ENCODE measurements at regions not wholly inside any gene's neighbourhood (a gene's known extent, or its start where the extent isn't known, plus 50 kb on each side); places are given as distances from the start of the nearest gene placed in this dataset.
A peak's percentile ranks its signal among the peaks of the same experiment; 100 is the strongest.

GRCh38 chr22:27662359-27663301, 138.9 kb downstream of the MN1 start:
- no CpG with 5 or more reads among the region's 13 CpGs for WGBS, 2 donors (ENCODE audit: extremely low coverage in 2 of 2, insufficient read length in 2 of 2, insufficient replicate concordance in 1 of 2)

GRCh38 chr22:27663812-27664211, 137.7 kb downstream of the MN1 start:
- Histone ChIP-seq H2BK5ac (ENCODE audit: low read length) (no peak overlapping the region), H2BK120ac (ENCODE audit: low read depth, low read length) (no peak overlapping the region), H4K91ac (ENCODE audit: low read depth, low read length, poor library complexity) (no peak overlapping the region), H2BK15ac (ENCODE audit: low read length) (no peak overlapping the region), H3K27ac (replicated peaks; ENCODE audit: low read length) (no peak overlapping the region), H4K8ac (ENCODE audit: low read depth, low read length) (no peak overlapping the region), H3K4ac (ENCODE audit: low read length) (no peak overlapping the region), H3K4me3 (ENCODE audit: low read length in 2 of 2) (no peak overlapping the region), H2AFZ (ENCODE audit: low read length) (no peak overlapping the region), H3K23ac (ENCODE audit: low read depth, low read length, poor library complexity) (no peak overlapping the region), H3K9ac (ENCODE audit: low read depth, low read length, poor library complexity) (no peak overlapping the region), H3K36me3 (replicated peaks in 1 of 2; ENCODE audit: control insufficient read depth in 2 of 2, insufficient read depth in 2 of 2, low read length in 2 of 2) (no peaks in the 10 kb centered on the region), H3K9me3 (replicated peaks in 1 of 2; ENCODE audit: control insufficient read depth in 2 of 2, insufficient read depth in 1 of 2, low read depth in 1 of 2, low read length in 2 of 2) (peaks cover 4 to 5% of the 10 kb centered on the region in 2 donors), H3K4me1 (ENCODE audit: control insufficient read depth in 2 of 2, insufficient read depth in 1 of 2, low read depth in 1 of 2, low read length in 2 of 2) (peaks cover 10 to 11% of the 10 kb centered on the region in 2 donors), H3K18ac (ENCODE audit: low read length) (peak overlapping the region; percentile 20), H3K14ac (ENCODE audit: low read length) (no peak overlapping the region), H2AK5ac (ENCODE audit: low read depth, low read length) (no peak overlapping the region), H3K4me2 (ENCODE audit: insufficient read depth, low read length, poor library complexity, severe bottlenecking) (no peak overlapping the region), H3K79me1 (ENCODE audit: low read depth, low read length) (no peaks in the 10 kb centered on the region), H3K27me3 (ENCODE audit: control insufficient read depth in 3 of 3, insufficient read depth in 3 of 3, low read depth in 1 of 3, low read length in 3 of 3) (no peaks in the 10 kb centered on the region), H2BK12ac (ENCODE audit: low read length) (no peak overlapping the region)
- WGBS, 2 donors (ENCODE audit: extremely low coverage in 2 of 2, insufficient read length in 2 of 2, insufficient replicate concordance in 1 of 2): no CpG with 5 or more reads among the region's 5 CpGs
- no peak for DNase-seq (ENCODE audit: low spot score)

More at GRCh38 chr22:27662359-27663301, 138.9 kb downstream of the MN1 start:
- H3K4ac ChIP-seq (ENCODE audit: low read length): no peak overlapping the region
- peak overlapping the region; percentile 8 for H2AK5ac ChIP-seq (ENCODE audit: low read depth, low read length)
- no peak overlapping the region for H2AFZ ChIP-seq (ENCODE audit: low read length)
- H4K91ac ChIP-seq (ENCODE audit: low read depth, low read length, poor library complexity): peak overlapping the region; percentile 86
- H3K23ac ChIP-seq (ENCODE audit: low read depth, low read length, poor library complexity): no peak overlapping the region
- H2BK5ac ChIP-seq (ENCODE audit: low read length): peak overlapping the region; percentile 54
- peak overlapping the region; percentile 69 for H2BK12ac ChIP-seq (ENCODE audit: low read length)
- no peak overlapping the region for H3K4me2 ChIP-seq (ENCODE audit: insufficient read depth, low read length, poor library complexity, severe bottlenecking)
- peaks cover 10 to 11% of the 10 kb centered on the region in 2 donors for H3K4me1 ChIP-seq (ENCODE audit: control insufficient read depth in 2 of 2, insufficient read depth in 1 of 2, low read depth in 1 of 2, low read length in 2 of 2)
- H2BK120ac ChIP-seq (ENCODE audit: low read depth, low read length): peak overlapping the region; percentile 82
- no peak overlapping the region for H3K27ac ChIP-seq (replicated peaks; ENCODE audit: low read length)
- no peak overlapping the region for H3K4me3 ChIP-seq (ENCODE audit: low read length in 2 of 2)
- H3K9me3 ChIP-seq (replicated peaks in 1 of 2; ENCODE audit: control insufficient read depth in 2 of 2, insufficient read depth in 1 of 2, low read depth in 1 of 2, low read length in 2 of 2): peaks cover 4 to 5% of the 10 kb centered on the region in 2 donors
- H2BK15ac ChIP-seq (ENCODE audit: low read length): peak overlapping the region; percentile 17
- peak overlapping the region; percentile 90 for H3K18ac ChIP-seq (ENCODE audit: low read length)
- DNase-seq (ENCODE audit: low spot score): no peak
- no peaks in the 10 kb centered on the region for H3K27me3 ChIP-seq (ENCODE audit: control insufficient read depth in 3 of 3, insufficient read depth in 3 of 3, low read depth in 1 of 3, low read length in 3 of 3)
- no peaks in the 10 kb centered on the region for H3K79me1 ChIP-seq (ENCODE audit: low read depth, low read length)
- no peak overlapping the region for H3K14ac ChIP-seq (ENCODE audit: low read length)
- H4K8ac ChIP-seq (ENCODE audit: low read depth, low read length): no peak overlapping the region
- peak overlapping the region; percentile 18 for H3K9ac ChIP-seq (ENCODE audit: low read depth, low read length, poor library complexity)
- H3K36me3 ChIP-seq (replicated peaks in 1 of 2; ENCODE audit: control insufficient read depth in 2 of 2, insufficient read depth in 2 of 2, low read length in 2 of 2): no peaks in the 10 kb centered on the region

DNA sequence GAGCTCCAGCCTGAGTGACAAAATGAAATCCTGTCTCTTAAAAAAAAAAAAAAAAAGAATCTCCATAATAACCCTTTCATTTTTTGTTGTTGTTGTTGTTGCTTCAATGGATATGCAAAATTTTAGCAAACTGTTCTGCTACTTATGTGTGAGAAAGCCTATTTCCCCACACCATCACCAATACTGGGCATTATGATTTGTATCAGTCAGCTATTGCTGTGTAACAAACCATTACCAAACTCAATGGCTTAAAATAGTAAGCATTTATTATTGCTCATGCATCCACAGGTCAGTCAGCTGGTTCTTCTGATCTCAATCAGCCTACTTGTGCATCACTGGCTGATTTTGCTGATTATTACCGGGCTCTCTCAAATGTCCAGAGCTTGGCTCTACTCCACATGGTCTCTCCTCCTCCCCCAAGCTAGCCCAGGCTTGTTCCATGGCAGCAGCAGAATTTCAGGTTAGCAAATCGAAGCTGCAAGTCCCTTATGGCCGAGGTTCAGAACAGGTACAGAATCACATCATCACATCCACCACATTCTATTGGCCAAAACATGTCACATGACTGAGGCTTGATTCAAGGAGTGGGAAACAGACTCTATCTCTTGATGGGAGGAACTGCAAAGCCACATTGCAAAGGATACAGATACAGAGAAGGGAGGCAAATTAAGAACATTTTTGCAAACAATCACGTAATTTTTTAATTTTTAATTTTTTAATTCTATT, 135.1 kb downstream of the MN1 start:
- H2AFZ ChIP-seq (ENCODE audit: low read length): no peak overlapping the region
- H2BK12ac ChIP-seq (ENCODE audit: low read length): no peak overlapping the region
- no peak overlapping the region for H2AK5ac ChIP-seq (ENCODE audit: low read depth, low read length)
- no peaks in the 10 kb centered on the region for H3K27me3 ChIP-seq (ENCODE audit: control insufficient read depth in 3 of 3, insufficient read depth in 3 of 3, low read depth in 1 of 3, low read length in 3 of 3)
- no peak overlapping the region for H3K14ac ChIP-seq (ENCODE audit: low read length)
- no peak overlapping the region for H3K4ac ChIP-seq (ENCODE audit: low read length)
- no peak for DNase-seq (ENCODE audit: low spot score)
- no peaks in the 10 kb centered on the region for H3K36me3 ChIP-seq (replicated peaks in 1 of 2; ENCODE audit: control insufficient read depth in 2 of 2, insufficient read depth in 2 of 2, low read length in 2 of 2)
- no peak overlapping the region for H3K4me3 ChIP-seq (ENCODE audit: low read length in 2 of 2)
- no peak overlapping the region for H2BK120ac ChIP-seq (ENCODE audit: low read depth, low read length)
- H3K4me2 ChIP-seq (ENCODE audit: insufficient read depth, low read length, poor library complexity, severe bottlenecking): no peak overlapping the region
- peaks cover 4 to 5% of the 10 kb centered on the region in 2 donors for H3K9me3 ChIP-seq (replicated peaks in 1 of 2; ENCODE audit: control insufficient read depth in 2 of 2, insufficient read depth in 1 of 2, low read depth in 1 of 2, low read length in 2 of 2)
- no peak overlapping the region for H4K91ac ChIP-seq (ENCODE audit: low read depth, low read length, poor library complexity)
- WGBS, 2 donors (ENCODE audit: extremely low coverage in 2 of 2, insufficient read length in 2 of 2, insufficient replicate concordance in 1 of 2): no CpG with 5 or more reads among the region's 4 CpGs
- H2BK5ac ChIP-seq (ENCODE audit: low read length): no peak overlapping the region
- H3K9ac ChIP-seq (ENCODE audit: low read depth, low read length, poor library complexity): no peak overlapping the region
- no peak overlapping the region for H2BK15ac ChIP-seq (ENCODE audit: low read length)
- H3K18ac ChIP-seq (ENCODE audit: low read length): peak overlapping the region; percentile 67
- no peaks in the 10 kb centered on the region for H3K79me1 ChIP-seq (ENCODE audit: low read depth, low read length)
- H3K27ac ChIP-seq (replicated peaks; ENCODE audit: low read length): no peak overlapping the region
- no peak overlapping the region for H4K8ac ChIP-seq (ENCODE audit: low read depth, low read length)
- peaks cover 30 to 31% of the 10 kb centered on the region in 2 donors for H3K4me1 ChIP-seq (ENCODE audit: control insufficient read depth in 2 of 2, insufficient read depth in 1 of 2, low read depth in 1 of 2, low read length in 2 of 2)
- H3K23ac ChIP-seq (ENCODE audit: low read depth, low read length, poor library complexity): no peak overlapping the region

All from neuronal stem cell (in vitro differentiated cells).